ENCODE measurements at regions not wholly inside any gene's neighbourhood (a gene's known extent, or its start where the extent isn't known, plus 50 kb on each side); places are given as distances from the start of the nearest gene placed in this dataset.
"Not testable (repeated sequence)": the region's sequence is repeated elsewhere in the genome, so short reads cannot be mapped to it uniquely, and the experiment has no call there.

- DNase-seq (ENCODE audit: low read depth): no peak
- H3K4me3 ChIP-seq (ENCODE audit: low read depth, low read length): no peak overlapping the region
These were observed 218.0 kb upstream of the GALNT2 start for GRCh38 chr1:229848752-229849677.

GRCh38 chr1:229851511-229851910 lies 215.5 kb upstream of the GALNT2 start:
- DNase-seq (ENCODE audit: low read depth): no peak

GRCh38 chr1:229853751-229854150 lies 213.3 kb upstream of the GALNT2 start:
- no peak overlapping the region for H3K4me3 ChIP-seq (ENCODE audit: low read depth, low read length)
- DNase-seq (ENCODE audit: low read depth): no peak

More at GRCh38 chr1:229851511-229851910, 215.5 kb upstream of the GALNT2 start:
- no peak overlapping the region for H3K4me3 ChIP-seq (ENCODE audit: low read depth, low read length)

- no peak for DNase-seq (ENCODE audit: low read depth)
- no peak overlapping the region for H3K4me3 ChIP-seq (ENCODE audit: low read depth, low read length)
These were observed 212.4 kb upstream of the GALNT2 start for GRCh38 chr1:229854620-229855019.

- no peak for DNase-seq (ENCODE audit: low read depth)
- no peak overlapping the region for H3K4me3 ChIP-seq (ENCODE audit: low read depth, low read length)
These were observed 210.9 kb upstream of the GALNT2 start for GRCh38 chr1:229856009-229856650.

- DNase-seq (ENCODE audit: low read depth): no peak
- H3K4me3 ChIP-seq (ENCODE audit: low read depth, low read length): no peak overlapping the region
These were observed 209.5 kb upstream of the GALNT2 start for GRCh38 chr1:229857585-229857984.

GRCh38 chr1:229859026-229859425 lies 208.0 kb upstream of the GALNT2 start:
- no peak overlapping the region for H3K4me3 ChIP-seq (ENCODE audit: low read depth, low read length)
- no peak for DNase-seq (ENCODE audit: low read depth)

- no peak for DNase-seq (ENCODE audit: low read depth)
- H3K4me3 ChIP-seq (ENCODE audit: low read depth, low read length): no peak overlapping the region
These were observed 206.1 kb upstream of the GALNT2 start for GRCh38 chr1:229860926-229861325.

- H3K4me3 ChIP-seq (ENCODE audit: low read depth, low read length): no peak overlapping the region
- DNase-seq (ENCODE audit: low read depth): no peak
These were observed 204.8 kb upstream of the GALNT2 start for GRCh38 chr1:229862017-229862774.

- DNase-seq (ENCODE audit: low read depth): no peak
These were observed 203.1 kb upstream of the GALNT2 start for GRCh38 chr1:229863651-229864545.

GRCh38 chr1:229864686-229865230 lies 202.3 kb upstream of the GALNT2 start:
- no peak overlapping the region for H3K4me3 ChIP-seq (ENCODE audit: low read depth, low read length)
- DNase-seq (ENCODE audit: low read depth): no peak

More at GRCh38 chr1:229863651-229864545, 203.1 kb upstream of the GALNT2 start:
- no peak overlapping the region for H3K4me3 ChIP-seq (ENCODE audit: low read depth, low read length)

- H3K4me3 ChIP-seq (ENCODE audit: low read depth, low read length); DNase-seq (ENCODE audit: low read depth): not testable (repeated sequence)
These were observed 201.7 kb upstream of the GALNT2 start for GRCh38 chr1:229865321-229865720.

GRCh38 chr1:229867726-229868125 lies 199.3 kb upstream of the GALNT2 start:
- no peak for DNase-seq (ENCODE audit: low read depth)
- no peak overlapping the region for H3K4me3 ChIP-seq (ENCODE audit: low read depth, low read length)

- DNase-seq (ENCODE audit: low read depth): no peak
- no peak overlapping the region for H3K4me3 ChIP-seq (ENCODE audit: low read depth, low read length)
These were observed 197.8 kb upstream of the GALNT2 start for GRCh38 chr1:229869240-229869639.

GRCh38 chr1:229869687-229870086 lies 197.4 kb upstream of the GALNT2 start:
- no peak overlapping the region for H3K4me3 ChIP-seq (ENCODE audit: low read depth, low read length)
- no peak for DNase-seq (ENCODE audit: low read depth)

GRCh38 chr1:229870381-229870780 lies 196.7 kb upstream of the GALNT2 start:
- H3K4me3 ChIP-seq (ENCODE audit: low read depth, low read length): no peak overlapping the region
- no peak for DNase-seq (ENCODE audit: low read depth)

GRCh38 chr1:229871078-229871676 lies 195.9 kb upstream of the GALNT2 start:
- H3K4me3 ChIP-seq (ENCODE audit: low read depth, low read length): no peak overlapping the region
- no peak for DNase-seq (ENCODE audit: low read depth)

GRCh38 chr1:229874136-229874535 lies 192.9 kb upstream of the GALNT2 start:
- no peak overlapping the region for H3K4me3 ChIP-seq (ENCODE audit: low read depth, low read length)
- DNase-seq (ENCODE audit: low read depth): no peak
